GM19467 (cell line): ENCODE measurements at regions not wholly inside any gene's neighbourhood (a gene's known extent, or its start where the extent isn't known, plus 50 kb on each side); places are given as distances from the start of the nearest gene placed in this dataset.
"Not testable (repeated sequence)": the region's sequence is repeated elsewhere in the genome, so short reads cannot be mapped to it uniquely, and the experiment has no call there.

Source experiments
- ATAC-seq: cut with Tn5 transposase; IDR thresholded peaks from one replicate; pipeline ENCODE4 v1.9.1; 2021; ENCODE audit warnings: mild to moderate bottlenecking, moderate library complexity; ENCODE audit not compliant: unreplicated experiment

DNA sequence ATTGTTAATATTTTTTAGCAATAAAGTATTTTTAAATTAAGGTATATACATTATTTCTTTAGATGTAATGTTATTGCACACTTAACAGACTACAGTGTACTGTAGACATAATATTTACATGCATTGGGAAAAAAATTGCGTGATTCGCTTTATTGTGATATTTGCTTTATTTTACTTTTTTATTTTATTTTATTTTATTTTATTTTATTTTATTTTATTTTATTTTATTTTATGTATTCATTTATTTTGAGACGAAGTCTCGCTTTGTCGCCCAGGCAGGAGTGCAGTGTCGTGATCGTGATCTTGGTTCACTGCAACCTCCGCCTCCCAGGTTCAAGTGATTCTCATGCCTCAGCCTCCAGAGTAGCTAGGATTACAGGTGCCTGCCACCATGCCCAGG is 1522.7 kb downstream of the AMY1C start:
- ATAC-seq: not testable (repeated sequence)

- ATAC-seq: no peak
Measured at GRCh38 chr1:105294838-105295237, 1545.1 kb downstream of the AMY1C start.

- ATAC-seq: no peak
Measured at GRCh38 chr1:105310063-105310462, 1560.4 kb downstream of the AMY1C start.

GRCh38 chr1:105317976-105318375 is 1568.3 kb downstream of the AMY1C start:
- ATAC-seq: no peak

GRCh38 chr1:105326886-105327285 is 1577.2 kb downstream of the AMY1C start:
- no peak for ATAC-seq

GRCh38 chr1:105337420-105337819 is 1587.7 kb downstream of the AMY1C start:
- ATAC-seq: no peak

DNA sequence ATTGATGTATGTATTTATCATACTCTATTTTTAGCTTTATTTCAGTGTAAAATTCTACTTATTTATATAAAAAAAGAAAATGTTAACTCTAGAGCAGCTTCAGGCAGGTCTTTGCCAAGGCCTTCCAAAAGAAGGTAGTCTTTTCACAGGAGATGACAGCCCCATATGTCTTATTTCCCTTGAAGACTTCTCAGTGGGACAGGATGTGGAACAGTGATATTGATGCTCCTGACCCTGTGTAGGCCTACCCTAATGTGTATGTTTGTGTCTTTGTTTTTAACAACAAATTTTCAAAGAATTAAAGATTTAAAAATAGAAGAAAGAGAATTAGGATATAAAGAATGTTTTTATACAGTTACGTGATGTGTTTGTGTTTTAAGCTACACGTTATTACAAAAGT is 1593.6 kb downstream of the AMY1C start:
- ATAC-seq: no peak

GRCh38 chr1:105359457-105359856 is 1609.8 kb downstream of the AMY1C start:
- no peak for ATAC-seq

DNA sequence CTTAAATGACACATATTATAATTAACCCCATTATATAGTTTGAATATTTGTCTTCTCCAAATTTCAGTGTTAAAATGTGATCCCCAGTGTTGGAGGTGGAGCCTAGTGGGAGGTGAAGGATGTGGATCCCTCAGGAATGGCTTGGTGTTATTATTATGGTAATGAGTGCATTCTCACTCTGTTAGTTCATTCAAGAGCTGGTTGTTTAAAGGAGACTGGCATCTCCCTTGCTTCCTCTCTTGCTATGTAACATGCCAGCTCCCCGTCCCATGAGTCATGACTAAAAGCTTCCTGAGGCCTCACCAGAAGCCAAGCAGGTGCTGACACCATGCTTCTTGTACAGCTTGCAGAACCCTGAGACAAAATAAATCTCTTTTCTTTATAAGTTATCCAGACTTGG is 1612.7 kb downstream of the AMY1C start:
- ATAC-seq: no peak

GRCh38 chr1:105368446-105368845 is 1618.7 kb downstream of the AMY1C start:
- no peak for ATAC-seq

- ATAC-seq: no peak
Measured at GRCh38 chr1:105373681-105374080, 1624.0 kb downstream of the AMY1C start.

- no peak for ATAC-seq
Measured at GRCh38 chr1:105386489-105386888, 1636.8 kb downstream of the AMY1C start.

DNA sequence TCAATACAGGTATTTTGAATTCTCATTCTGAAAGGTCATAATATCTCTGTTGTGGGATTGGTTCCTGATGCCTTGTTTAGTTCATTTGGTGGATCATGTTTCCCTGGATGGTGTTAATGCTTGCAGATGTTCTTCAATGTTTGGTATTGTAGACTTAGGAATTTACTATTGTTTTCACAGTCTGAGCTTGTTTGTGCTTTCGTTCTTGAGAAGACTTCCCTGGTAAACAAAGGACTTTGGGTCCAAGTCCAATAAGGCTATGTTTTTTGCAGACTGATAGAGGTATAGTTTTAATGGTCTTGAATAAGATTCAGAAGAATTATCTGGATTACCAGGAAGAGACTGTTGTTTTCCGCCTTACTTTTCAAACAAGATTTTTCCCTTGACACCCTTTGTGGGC is 1646.3 kb downstream of the AMY1C start:
- no peak for ATAC-seq

- no peak for ATAC-seq
Measured at GRCh38 chr1:105398909-105399308, 1649.2 kb downstream of the AMY1C start.

- ATAC-seq: no peak
Measured at GRCh38 chr1:105399716-105400115, 1650.0 kb downstream of the AMY1C start.

GRCh38 chr1:105416261-105416660 is 1640.2 kb upstream of the PRMT6 start:
- no peak for ATAC-seq

- no peak for ATAC-seq
Measured at GRCh38 chr1:105419030-105419429, 1637.4 kb upstream of the PRMT6 start.

- no peak for ATAC-seq
Measured at GRCh38 chr1:105427543-105427942, 1628.9 kb upstream of the PRMT6 start.

GRCh38 chr1:105436589-105437259 is 1619.8 kb upstream of the PRMT6 start:
- no peak for ATAC-seq

DNA sequence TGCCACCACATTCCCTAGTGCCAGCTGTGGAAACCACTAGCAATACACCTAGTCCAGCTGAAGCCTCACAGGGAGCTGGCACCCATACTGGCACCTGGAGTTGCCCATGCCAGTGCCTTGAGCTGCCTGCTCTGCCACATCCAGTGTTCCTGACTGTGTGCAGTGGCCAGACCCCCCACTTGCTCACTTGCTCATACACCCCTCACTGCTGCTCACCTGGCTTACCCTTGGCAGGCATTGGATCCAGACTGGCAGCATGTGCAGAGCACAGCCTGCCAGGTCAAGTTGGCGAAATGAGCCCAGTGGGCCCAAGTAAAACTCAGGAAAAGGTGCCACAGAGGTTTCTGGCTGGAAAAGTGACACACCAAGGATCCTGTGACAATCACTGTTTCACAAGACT is 1618.6 kb upstream of the PRMT6 start:
- no peak for ATAC-seq

- ATAC-seq: no peak
Measured at GRCh38 chr1:105442901-105443300, 1613.6 kb upstream of the PRMT6 start.

DNA sequence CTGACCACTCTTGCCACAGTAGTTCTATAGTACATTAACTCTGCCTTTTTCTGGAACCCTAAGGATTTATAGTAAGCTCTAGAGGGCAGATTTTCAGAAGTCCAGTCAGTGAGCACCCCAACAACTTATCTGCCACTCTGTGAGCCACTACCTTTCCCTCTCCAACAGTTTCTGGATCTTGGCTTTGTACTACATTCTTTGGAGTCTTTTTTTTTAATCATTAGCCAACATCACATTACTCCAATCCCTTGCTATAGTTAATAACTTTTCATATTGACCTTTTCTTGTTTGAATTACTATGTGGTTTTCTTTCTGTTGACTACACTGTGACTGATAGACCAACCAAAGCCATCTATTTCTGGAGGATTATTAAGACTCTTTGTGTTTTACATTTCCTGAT is 1596.7 kb upstream of the PRMT6 start:
- ATAC-seq: no peak

DNA sequence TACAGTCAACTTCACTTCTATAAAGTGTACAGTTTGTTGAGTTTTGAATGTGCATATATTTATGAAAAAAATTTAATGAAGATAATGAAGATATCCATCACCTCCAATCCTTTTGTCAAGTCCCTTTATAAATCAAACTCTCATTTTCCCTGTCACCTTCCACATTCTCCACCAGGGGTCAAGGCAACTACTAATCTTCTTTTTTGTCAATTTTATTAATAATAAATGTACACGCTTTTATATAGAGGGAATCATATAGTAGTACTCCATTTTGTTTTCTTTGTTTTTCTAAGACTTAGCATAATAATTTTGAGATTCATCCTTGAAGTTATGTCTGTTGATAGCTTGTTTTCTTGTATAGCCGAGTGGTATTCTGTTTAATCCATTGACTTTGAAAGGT is 1594.2 kb upstream of the PRMT6 start:
- no peak for ATAC-seq
